Activated CD8-positive, alpha-beta T cell treated with anti-CD3 and anti-CD28 coated beads for 36 hours (primary cell): ENCODE measurements at regions not wholly inside any gene's neighbourhood (a gene's known extent, or its start where the extent isn't known, plus 50 kb on each side); places are given as distances from the start of the nearest gene placed in this dataset.

ENCODE experiments used
- ATAC-seq: fragments of 200-7000 bp; cut with Tn5 transposase; one replicate; pipeline ENCODE4 v1.10.0; 2021; ENCODE audit warnings: mild to moderate bottlenecking, moderate library complexity
- CTCF ChIA-PET: fragments of 350-600 bp; sonication (Branson Sonifier 250); formaldehyde crosslinking; loops from one replicate; lab custom pipeline; 2021; ENCODE audit warnings: antibody characterized with exemption; lab: Charles Lee
- POLR2A ChIA-PET: fragments of 350-600 bp; sonication (Branson Sonifier 250); formaldehyde crosslinking; loops from one replicate; lab custom pipeline; 2021; ENCODE audit warnings: antibody characterized with exemption; lab: Charles Lee
- DNase-seq: peaks from one replicate; pipeline ENCODE4 v3.0.0-alpha.2; 2020
- H3K27ac Mint-ChIP-seq: one replicate; pipeline ENCODE4 v1.8.0; 2021; ENCODE audit warnings: mild to moderate bottlenecking, mixed read lengths
- H3K27me3 Mint-ChIP-seq: one replicate; pipeline ENCODE4 v1.8.0; 2021; ENCODE audit warnings: mixed read lengths
- H3K36me3 Mint-ChIP-seq: one replicate; pipeline ENCODE4 v1.8.0; 2021; ENCODE audit warnings: low read depth, mixed read lengths
- H3K4me1 Mint-ChIP-seq: one replicate; pipeline ENCODE4 v1.8.0; 2021; ENCODE audit warnings: low read depth, mixed read lengths
- H3K4me3 Mint-ChIP-seq: one replicate; pipeline ENCODE4 v1.8.0; 2021; ENCODE audit warnings: mild to moderate bottlenecking, moderate library complexity, mixed read lengths
- H3K9me3 Mint-ChIP-seq: one replicate; pipeline ENCODE4 v1.8.0; 2021; ENCODE audit warnings: mixed read lengths
- CTCF ChIP-seq: fragments of 200-600 bp; IDR thresholded peaks from one replicate; pipeline ENCODE4 v1.8.0; 2022; ENCODE audit warnings: antibody characterized with exemption, mild to moderate bottlenecking
- intact Hi-C: fragments of 100-400 bp; cut with micrococcal nuclease; formaldehyde crosslinking; loops from one replicate; pipeline ENCODE4 v1.10.0; 2022

- H3K27me3 Mint-ChIP-seq = no peaks in the 10 kb centered on the region
- ATAC-seq = no peak
- DNase-seq = no peak
- intact Hi-C loops = no loop called here
- no peak for TF ChIP-seq CTCF
- peaks cover 8% of the 10 kb centered on the region for H3K9me3 Mint-ChIP-seq
- H3K36me3 Mint-ChIP-seq = no peaks in the 10 kb centered on the region
- no peaks in the 10 kb centered on the region for H3K4me1 Mint-ChIP-seq
- no peak overlapping the region for H3K4me3 Mint-ChIP-seq
- H3K27ac Mint-ChIP-seq = no peak overlapping the region
- ChIA-PET CTCF (no interaction called here), POLR2A (no interaction called here)
Measured at GRCh38 chr10:78160591-78160990, 126.9 kb downstream of the RPS24 start.

- POLR2A ChIA-PET = no interaction called here
- no peak for ATAC-seq
- Mint-ChIP-seq H3K36me3 (no peaks in the 10 kb centered on the region), H3K27ac (no peak overlapping the region), H3K9me3 (peaks cover 8% of the 10 kb centered on the region), H3K4me3 (no peak overlapping the region), H3K4me1 (no peaks in the 10 kb centered on the region), H3K27me3 (no peaks in the 10 kb centered on the region)
- intact Hi-C loops = no loop called here
- TF ChIP-seq CTCF = no peak
- CTCF ChIA-PET = no interaction called here
- DNase-seq = no peak
Measured at GRCh38 chr10:78162853-78163252, 129.2 kb downstream of the RPS24 start.

- Mint-ChIP-seq H3K4me3 (no peak overlapping the region), H3K36me3 (no peaks in the 10 kb centered on the region), H3K27me3 (no peaks in the 10 kb centered on the region), H3K9me3 (peaks cover 8% of the 10 kb centered on the region), H3K4me1 (no peaks in the 10 kb centered on the region), H3K27ac (no peak overlapping the region)
- no peak for TF ChIP-seq CTCF
- ATAC-seq (no peak), DNase-seq (no peak)
- POLR2A ChIA-PET = no interaction called here
- intact Hi-C loops = no loop called here
- CTCF ChIA-PET = no interaction called here
Measured at GRCh38 chr10:78164702-78165101, 131.0 kb downstream of the RPS24 start.

GRCh38 chr10:78165172-78165571 is 131.5 kb downstream of the RPS24 start:
- H3K9me3 Mint-ChIP-seq = peaks cover 8% of the 10 kb centered on the region
- CTCF ChIA-PET = no interaction called here

GRCh38 chr10:78165617-78166016 is 132.0 kb downstream of the RPS24 start:
- ATAC-seq = no peak
- DNase-seq = no peak
- Mint-ChIP-seq H3K27me3 (no peaks in the 10 kb centered on the region), H3K4me1 (no peaks in the 10 kb centered on the region), H3K36me3 (no peaks in the 10 kb centered on the region), H3K4me3 (no peak overlapping the region), H3K27ac (no peak overlapping the region), H3K9me3 (peaks cover 8% of the 10 kb centered on the region)
- TF ChIP-seq CTCF = no peak
- intact Hi-C loops = no loop called here
- ChIA-PET POLR2A (no interaction called here), CTCF (no interaction called here)

More at GRCh38 chr10:78165172-78165571, 131.5 kb downstream of the RPS24 start:
- ATAC-seq (no peak), DNase-seq (no peak)
- POLR2A ChIA-PET = no interaction called here
- Mint-ChIP-seq H3K4me1 (no peaks in the 10 kb centered on the region), H3K27me3 (no peaks in the 10 kb centered on the region), H3K27ac (no peak overlapping the region), H3K36me3 (no peaks in the 10 kb centered on the region), H3K4me3 (no peak overlapping the region)
- no peak for TF ChIP-seq CTCF
- intact Hi-C loops = no loop called here
